Left cardiac atrium (tissue), 4 donors: ENCODE measurements at regions not wholly inside any gene's neighbourhood (a gene's known extent, or its start where the extent isn't known, plus 50 kb on each side); places are given as distances from the start of the nearest gene placed in this dataset.
"Not testable (repeated sequence)": the region's sequence is repeated elsewhere in the genome, so short reads cannot be mapped to it uniquely, and the experiment has no call there.

ENCODE experiments used
- ATAC-seq, 2 donors: fragments of 200-7000 bp; cut with Tn5 transposase; one replicate each; pipeline ENCODE4 v1.9.1; 2020; ENCODE audit warnings: mild to moderate bottlenecking in 2 of 2, moderate library complexity in 2 of 2
- DNase-seq: peaks from one replicate; pipeline ENCODE4 v3.0.0-alpha.2; 2020
- intact Hi-C, 2 donors: fragments of 100-400 bp; cut with DNase I; formaldehyde crosslinking; loops; one replicate each; pipeline versions ENCODE4 v1.14.1 to v1.15.1; 2022 to 2023
- donor health status: DM: no; HTN: yes; CAD: no.
- donor health status: DM: no; HTN: yes; CAD: no; lungs with severe emphysema.
- donor health status: DM: yes; HTN: yes; CAD: no.
- donor health status: Dilated cardiomyopathy.

GRCh38 chr18:56455141-56455540 is 183.3 kb downstream of the TXNL1 start:
- DNase-seq (no peak), ATAC-seq (no peak)
- intact Hi-C loops: no loop called here

DNA sequence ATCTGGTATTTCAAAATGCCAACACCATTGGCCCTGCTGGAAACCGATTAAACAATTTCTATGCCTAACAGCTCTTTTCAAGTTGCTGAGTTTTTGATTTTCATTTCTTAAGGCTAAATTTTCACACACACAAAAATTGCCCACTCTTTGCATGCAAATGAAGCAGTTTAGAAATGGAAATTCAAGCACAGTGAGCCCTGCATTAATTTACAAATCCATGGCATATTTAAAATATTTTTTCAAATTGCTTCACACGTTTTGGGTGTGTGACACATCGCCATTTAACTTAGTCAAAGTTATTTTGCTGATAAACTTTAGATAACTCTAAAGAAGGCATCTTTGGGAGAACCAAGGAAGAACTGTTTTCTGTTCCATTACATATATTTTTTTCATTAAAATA is 184.8 kb downstream of the TXNL1 start:
- intact Hi-C loops: no loop called here
- no peak for ATAC-seq
- no peak for DNase-seq

GRCh38 chr18:56451188-56451587 is 187.2 kb downstream of the TXNL1 start:
- intact Hi-C loops: no loop called here
- ATAC-seq (no peak), DNase-seq (no peak)

GRCh38 chr18:56448751-56449150 is 189.6 kb downstream of the TXNL1 start:
- intact Hi-C loops: no loop called here
- ATAC-seq (no peak), DNase-seq (no peak)

DNA sequence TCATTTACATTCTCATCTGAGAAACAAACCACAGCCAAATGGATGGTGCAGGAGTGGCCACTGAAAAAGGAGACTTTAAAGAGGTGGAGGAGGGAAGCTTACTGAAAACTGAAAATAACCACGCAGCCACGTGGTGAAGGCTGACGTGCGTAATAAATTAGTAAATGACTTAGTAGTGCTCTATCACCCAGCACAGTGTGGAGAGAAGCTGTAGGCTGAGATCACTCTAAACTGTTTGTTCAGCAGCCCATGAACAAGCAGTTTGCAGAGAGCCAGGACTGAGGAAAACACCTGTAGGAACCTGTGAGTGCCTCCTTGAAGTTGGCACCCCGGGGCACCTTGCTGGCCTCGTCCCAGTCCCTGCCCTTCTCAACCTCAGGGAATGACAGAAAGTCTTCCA is 193.0 kb downstream of the TXNL1 start:
- DNase-seq (no peak), ATAC-seq (no peak)
- intact Hi-C loops: no loop called here

GRCh38 chr18:56444201-56444600 is 194.2 kb downstream of the TXNL1 start:
- no peak for ATAC-seq
- intact Hi-C loops: no loop called here
- no peak for DNase-seq

DNA sequence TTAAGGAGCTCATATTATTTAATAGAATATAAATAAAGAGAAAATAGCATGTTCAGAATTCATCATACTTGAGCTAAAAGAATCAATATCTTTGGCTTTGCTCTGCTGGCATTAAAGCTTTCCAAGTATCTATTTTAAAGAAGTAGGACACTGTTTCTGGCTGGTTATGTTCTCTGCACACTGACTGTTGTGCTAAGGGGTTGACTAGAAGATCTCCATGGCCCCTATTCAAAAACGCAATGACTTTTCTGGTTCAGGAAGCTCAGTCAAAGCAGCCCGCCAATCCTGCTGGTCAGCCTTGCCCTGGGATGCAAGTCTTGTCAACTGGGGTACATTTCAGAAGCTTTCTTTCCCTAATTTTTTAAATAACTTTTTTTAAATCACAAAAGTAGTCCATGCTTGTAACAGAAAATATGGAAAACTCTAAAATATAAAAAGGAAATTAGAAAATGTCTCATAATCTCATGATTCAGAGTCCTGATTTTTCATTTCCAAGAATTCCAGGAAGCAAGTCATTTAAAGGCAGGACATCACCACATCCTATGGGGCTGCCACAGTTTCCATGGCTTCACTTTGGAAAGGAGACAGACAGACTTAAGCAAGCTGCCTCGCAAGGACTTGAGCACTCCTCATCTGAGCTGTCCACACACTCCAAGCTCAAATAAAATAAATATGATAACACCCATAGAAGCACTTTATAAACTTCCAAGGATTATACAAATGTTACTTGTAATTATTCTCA is 195.1 kb downstream of the TXNL1 start:
- ATAC-seq (no peak), DNase-seq (no peak)
- intact Hi-C loops: no loop called here

DNA sequence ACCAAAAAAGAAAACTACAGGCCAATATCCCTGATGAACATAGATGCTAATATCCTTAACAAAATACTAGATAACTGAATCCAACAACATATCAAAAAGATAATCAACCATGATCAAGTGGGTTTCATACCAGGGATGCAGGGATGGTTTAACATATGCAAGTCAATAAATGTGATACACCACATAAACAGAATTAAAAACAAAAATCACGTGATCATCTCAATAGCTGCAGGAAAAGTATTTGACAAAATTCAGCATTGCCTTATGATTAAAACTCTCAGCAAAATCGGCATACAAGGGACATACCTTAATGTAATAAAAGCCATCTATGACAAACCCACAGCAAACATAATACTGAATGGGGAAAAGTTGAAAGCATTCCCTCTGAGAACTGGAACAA is 199.9 kb downstream of the TXNL1 start:
- intact Hi-C loops, DNase-seq, ATAC-seq: not testable (repeated sequence)

DNA sequence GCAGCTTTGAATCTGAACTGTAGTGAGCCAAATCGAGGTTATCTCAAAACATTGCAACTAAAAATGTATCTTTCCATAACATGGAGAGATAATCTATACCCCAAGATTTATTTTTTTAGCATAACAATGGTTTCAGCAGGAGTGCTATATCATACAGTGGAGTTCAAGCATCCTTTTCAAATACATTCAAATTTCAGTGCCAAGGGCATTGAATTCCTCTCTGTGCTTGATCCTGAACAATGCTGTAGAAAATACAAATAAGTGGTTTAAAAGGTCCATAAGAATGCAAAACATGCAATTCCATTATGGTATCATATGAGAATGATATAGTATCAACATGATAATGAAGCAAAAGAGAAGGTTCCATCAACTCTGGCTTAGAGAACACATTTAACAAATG is 201.7 kb downstream of the TXNL1 start:
- intact Hi-C loops: no loop called here
- DNase-seq (no peak), ATAC-seq (no peak)

GRCh38 chr18:56433919-56434318 is 204.5 kb downstream of the TXNL1 start:
- intact Hi-C loops: no loop called here
- DNase-seq (no peak), ATAC-seq (no peak)

- intact Hi-C loops: no loop called here
- ATAC-seq (no peak), DNase-seq (no peak)
These were observed 206.8 kb downstream of the TXNL1 start for GRCh38 chr18:56431551-56431950.

DNA sequence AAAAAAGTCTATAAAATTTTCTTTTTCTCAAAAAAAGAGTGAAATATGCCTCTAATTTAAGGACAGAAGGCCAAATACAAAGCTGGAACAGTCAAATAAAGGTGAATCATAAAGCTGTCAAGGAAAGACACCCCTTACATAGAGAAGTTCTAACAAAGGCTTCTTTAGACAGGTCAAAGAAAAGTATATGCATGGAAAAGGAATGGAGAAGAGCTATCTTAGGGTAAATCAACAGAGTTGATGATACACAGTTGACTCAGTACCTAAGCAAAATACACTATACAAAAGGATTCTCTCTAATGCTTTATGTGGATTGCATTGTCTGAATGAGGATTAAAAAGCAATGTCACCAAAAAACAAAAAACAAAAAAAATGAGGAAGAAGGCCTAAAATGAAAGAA is 214.8 kb downstream of the TXNL1 start:
- intact Hi-C loops: no loop called here
- ATAC-seq (no peak), DNase-seq (no peak)

GRCh38 chr18:56421647-56422046 is 216.7 kb downstream of the TXNL1 start:
- ATAC-seq: no peak
- intact Hi-C loops: no loop called here
- no peak for DNase-seq

DNA sequence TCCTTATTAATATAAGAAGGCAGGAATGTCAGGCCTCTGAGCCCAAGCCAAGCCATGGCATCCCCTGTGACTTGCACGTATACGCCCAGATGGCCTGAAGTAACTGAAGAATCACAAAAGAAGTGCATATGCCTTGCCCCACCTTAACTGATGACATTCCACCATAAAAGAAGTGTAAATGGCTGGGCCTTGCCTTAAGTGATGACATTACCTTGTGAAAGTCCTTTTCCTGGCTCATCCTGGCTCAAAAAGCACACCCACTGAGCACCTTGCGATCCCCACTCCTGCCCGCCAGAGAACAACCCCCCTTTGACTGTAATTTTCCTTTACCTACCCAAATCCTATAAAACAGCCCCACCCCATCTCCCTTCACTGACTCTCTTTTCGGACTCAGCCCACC is 217.5 kb downstream of the TXNL1 start:
- DNase-seq, intact Hi-C loops, ATAC-seq: not testable (repeated sequence)

- ATAC-seq (no peak), DNase-seq (no peak)
- intact Hi-C loops: no loop called here
These were observed 224.0 kb downstream of the TXNL1 start for GRCh38 chr18:56414357-56414756.

- DNase-seq (no peak), ATAC-seq (no peak)
- intact Hi-C loops: no loop called here
These were observed 224.5 kb downstream of the TXNL1 start for GRCh38 chr18:56413862-56414261.

- no peak for ATAC-seq
- no peak for DNase-seq
- intact Hi-C loops: no loop called here
These were observed 225.4 kb downstream of the TXNL1 start for GRCh38 chr18:56412951-56413350.

- intact Hi-C loops: no loop called here
- ATAC-seq: no peak
- DNase-seq: no peak
These were observed 228.7 kb downstream of the TXNL1 start for GRCh38 chr18:56409736-56410135.

GRCh38 chr18:56407646-56408180 is 230.7 kb downstream of the TXNL1 start:
- intact Hi-C loops: no loop called here
- DNase-seq (no peak), ATAC-seq (no peak)

DNA sequence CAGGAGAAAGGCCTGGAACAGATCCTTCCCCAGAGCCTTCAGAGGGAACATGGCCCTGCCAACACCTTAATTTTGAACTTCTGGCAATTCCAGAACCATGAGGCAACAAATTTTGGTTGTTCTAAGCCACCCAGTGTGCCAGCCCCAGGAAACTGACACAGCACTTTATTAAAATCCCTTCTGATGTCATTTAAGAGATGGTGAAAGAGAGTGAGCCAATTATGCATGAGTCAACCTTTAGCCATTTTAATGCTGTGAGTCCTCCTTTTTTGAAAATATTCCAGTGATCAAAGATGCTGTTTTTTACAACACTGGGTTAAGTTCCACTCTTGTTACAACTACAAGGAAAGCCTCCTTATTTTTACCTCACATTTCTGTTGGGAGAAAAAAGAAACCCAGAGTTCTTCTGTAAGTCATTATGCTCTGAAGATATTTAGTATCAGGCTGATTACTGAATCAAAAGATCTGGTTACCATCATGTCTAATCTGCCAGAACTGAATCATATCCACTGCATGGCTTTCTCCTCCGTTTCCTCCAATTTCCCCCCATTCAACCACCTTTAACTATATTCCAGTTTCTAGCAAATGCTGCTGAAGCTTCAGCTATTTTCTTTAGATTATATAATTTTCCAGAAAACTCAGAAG is 235.4 kb downstream of the TXNL1 start:
- DNase-seq: no peak
- intact Hi-C loops: no loop called here
- ATAC-seq: peak; percentile 63 to 89

DNA sequence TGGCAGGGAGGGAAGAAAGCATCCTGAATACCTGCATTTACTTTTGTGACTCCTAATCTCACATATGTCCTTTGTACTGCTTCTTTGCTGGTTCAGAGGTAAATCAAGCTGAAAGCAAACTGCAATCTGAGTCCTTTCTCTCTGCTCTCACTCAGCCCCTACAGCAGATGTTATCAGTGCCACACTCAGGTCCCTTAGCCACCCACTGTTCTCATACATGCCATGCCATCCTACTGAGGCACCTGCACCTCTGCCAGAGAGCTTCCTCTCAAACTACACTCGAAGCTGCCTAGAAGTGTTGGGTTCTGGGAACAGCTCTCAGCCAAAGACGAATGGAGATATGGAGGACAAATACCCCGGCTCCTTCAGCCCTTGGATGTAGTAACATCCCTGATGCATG is 244.5 kb downstream of the TXNL1 start:
- ATAC-seq: no peak
- intact Hi-C loops: no loop called here
- DNase-seq: no peak
